ENCODE measurements at regions not wholly inside any gene's neighbourhood (a gene's known extent, or its start where the extent isn't known, plus 50 kb on each side); places are given as distances from the start of the nearest gene placed in this dataset.

DNA sequence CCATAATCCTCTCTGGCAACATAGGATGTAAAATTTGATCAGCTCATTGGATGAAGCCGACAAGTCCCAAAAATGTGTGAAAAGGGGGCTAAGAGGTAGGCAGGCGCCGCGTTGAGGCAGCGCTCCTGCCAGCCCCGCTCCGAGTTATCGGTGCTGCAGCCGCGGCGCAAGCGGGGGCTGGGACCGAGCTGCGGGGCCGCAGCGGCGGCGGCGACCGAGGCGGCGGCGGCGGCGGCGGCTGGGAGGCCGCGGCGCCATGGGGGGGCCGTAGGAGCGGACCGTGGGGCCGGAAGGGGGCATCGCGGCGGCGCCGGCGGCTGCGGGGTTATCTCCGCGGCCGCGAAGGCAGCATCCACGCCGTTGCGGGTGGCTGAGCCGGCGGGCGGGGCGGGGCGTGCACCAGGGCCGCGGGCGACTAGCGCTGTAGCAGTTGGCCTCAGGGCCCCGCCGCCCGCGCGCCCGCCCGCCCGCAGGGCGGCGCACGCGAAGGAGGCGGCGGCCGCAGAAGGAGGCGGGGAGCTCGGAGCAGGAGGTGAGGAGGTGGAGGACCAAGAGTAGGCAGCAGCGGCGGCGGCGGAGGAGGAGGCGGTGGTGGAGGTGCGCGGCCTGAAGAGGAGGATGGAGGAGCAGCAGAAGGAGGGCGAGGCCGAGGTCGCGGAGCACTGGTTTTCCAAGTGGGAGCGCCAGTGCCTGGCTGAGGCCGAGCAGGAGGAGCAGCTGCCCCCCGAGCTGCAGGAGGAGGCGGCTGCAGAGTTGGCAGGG lies 126.0 kb upstream of the CXorf66 start:
- TF ChIP-seq, protein P1, sequence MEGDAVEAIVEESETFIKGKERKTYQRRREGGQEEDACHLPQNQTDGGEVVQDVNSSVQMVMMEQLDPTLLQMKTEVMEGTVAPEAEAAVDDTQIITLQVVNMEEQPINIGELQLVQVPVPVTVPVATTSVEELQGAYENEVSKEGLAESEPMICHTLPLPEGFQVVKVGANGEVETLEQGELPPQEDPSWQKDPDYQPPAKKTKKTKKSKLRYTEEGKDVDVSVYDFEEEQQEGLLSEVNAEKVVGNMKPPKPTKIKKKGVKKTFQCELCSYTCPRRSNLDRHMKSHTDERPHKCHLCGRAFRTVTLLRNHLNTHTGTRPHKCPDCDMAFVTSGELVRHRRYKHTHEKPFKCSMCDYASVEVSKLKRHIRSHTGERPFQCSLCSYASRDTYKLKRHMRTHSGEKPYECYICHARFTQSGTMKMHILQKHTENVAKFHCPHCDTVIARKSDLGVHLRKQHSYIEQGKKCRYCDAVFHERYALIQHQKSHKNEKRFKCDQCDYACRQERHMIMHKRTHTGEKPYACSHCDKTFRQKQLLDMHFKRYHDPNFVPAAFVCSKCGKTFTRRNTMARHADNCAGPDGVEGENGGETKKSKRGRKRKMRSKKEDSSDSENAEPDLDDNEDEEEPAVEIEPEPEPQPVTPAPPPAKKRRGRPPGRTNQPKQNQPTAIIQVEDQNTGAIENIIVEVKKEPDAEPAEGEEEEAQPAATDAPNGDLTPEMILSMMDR (IDR thresholded peaks at IDR 0.05; ENCODE audit: low read length), result no peak
- TF ChIP-seq EZH2 (IDR thresholded peaks at IDR 0.05; ENCODE audit: borderline replicate concordance, low read length), result no peak
